Loucy (cell line): ENCODE measurements at regions not wholly inside any gene's neighbourhood (a gene's known extent, or its start where the extent isn't known, plus 50 kb on each side); places are given as distances from the start of the nearest gene placed in this dataset.

ENCODE experiments used
- H2AFZ ChIP-seq: fragments of 200-600 bp; sonication (generic); 2 replicates; pipeline ENCODE4 v1.6.0; 2016; ENCODE audit warnings: antibody characterized with exemption, mild to moderate bottlenecking, low read length, moderate library complexity
- H3F3A ChIP-seq: fragments of 200-600 bp; 2 replicates; pipeline ENCODE4 v1.6.0; 2016; ENCODE audit warnings: antibody characterized with exemption, low read depth, mild to moderate bottlenecking
- H3K27me3 ChIP-seq: fragments of 200-600 bp; sonication (generic); 2 replicates; pipeline ENCODE4 v1.6.1; 2014; ENCODE audit warnings: low read length, mild to moderate bottlenecking; ENCODE audit not compliant: insufficient read depth, poor library complexity, severe bottlenecking
- H3K36me3 ChIP-seq: fragments of 200-600 bp; sonication (generic); 2 replicates; pipeline ENCODE4 v1.6.1; 2016; ENCODE audit warnings: low read length; ENCODE audit not compliant: insufficient read depth
- H3K4me1 ChIP-seq: fragments of 200-600 bp; sonication (generic); 2 replicates; pipeline ENCODE4 v1.5.1; 2014; ENCODE audit warnings: low read length, mild to moderate bottlenecking; ENCODE audit not compliant: insufficient read depth, poor library complexity, severe bottlenecking
- H3K4me2 ChIP-seq: fragments of 200-600 bp; sonication (generic); 2 replicates; pipeline ENCODE4 v1.6.0; 2014; ENCODE audit warnings: antibody characterized with exemption, low read length, low read depth, mild to moderate bottlenecking; ENCODE audit not compliant: poor library complexity, severe bottlenecking
- H3K4me3 ChIP-seq: fragments of 200-600 bp; sonication (generic); 2 replicates; pipeline ENCODE4 v1.5.1; 2014; ENCODE audit warnings: low read length, mild to moderate bottlenecking, mixed read lengths; ENCODE audit not compliant: poor library complexity, severe bottlenecking
- H3K79me2 ChIP-seq: fragments of 200-600 bp; sonication (generic); 2 replicates; pipeline ENCODE4 v1.6.1; 2014; ENCODE audit warnings: low read length; ENCODE audit not compliant: insufficient read depth
- H3K9ac ChIP-seq: fragments of 200-600 bp; sonication (generic); 2 replicates; pipeline ENCODE4 v1.6.0; 2014; ENCODE audit warnings: mild to moderate bottlenecking, low read depth, low read length, moderate library complexity; ENCODE audit not compliant: poor library complexity, severe bottlenecking
- H3K9me2 ChIP-seq: fragments of 200-600 bp; sonication (generic); replicated peaks from 2 replicates; pipeline ENCODE4 v1.6.1; 2016; ENCODE audit warnings: low read depth, low read length, mixed read lengths
- H3K9me3 ChIP-seq: fragments of 200-600 bp; sonication (generic); 2 replicates; pipeline ENCODE4 v1.6.1; 2014; ENCODE audit warnings: mild to moderate bottlenecking, antibody characterized with exemption, low read length, low read depth; ENCODE audit not compliant: insufficient read depth
- H4K20me1 ChIP-seq: fragments of 200-600 bp; sonication (generic); 2 replicates; pipeline ENCODE4 v1.6.0; 2014; ENCODE audit warnings: antibody characterized with exemption, low read length, mild to moderate bottlenecking; ENCODE audit not compliant: insufficient read depth, poor library complexity, severe bottlenecking
- CTCF ChIP-seq: fragments of 200-600 bp; sonication (generic); conservative IDR thresholded peaks from 2 replicates; pipeline ENCODE4 v1.5.1; 2014; ENCODE audit warnings: mild to moderate bottlenecking, antibody characterized with exemption, low read length
- EZH2phosphoT487 ChIP-seq: fragments of 200-600 bp; IDR thresholded peaks from 2 replicates; pipeline ENCODE4 v1.6.1; 2018; ENCODE audit warnings: antibody characterized with exemption, mild to moderate bottlenecking, moderate library complexity, borderline replicate concordance

GRCh38 chr1:229217716-229218115, 53.2 kb upstream of the RAB4A start:
- Histone ChIP-seq H3K4me1 (no peaks in the 10 kb centered on the region), H3K4me3 (no peak overlapping the region), H3K9me2 (no peaks in the 10 kb centered on the region; the same call in 1 of the 2 replicates), H3K9me3 (no peaks in the 10 kb centered on the region), H3K4me2 (no peak overlapping the region), H3K36me3 (no peaks in the 10 kb centered on the region), H3K79me2 (no peaks in the 10 kb centered on the region), H3K9ac (no peak overlapping the region), H4K20me1 (no peaks in the 10 kb centered on the region), H3K27me3 (no peaks in the 10 kb centered on the region), H3F3A (no peaks in the 10 kb centered on the region), H2AFZ (no peak overlapping the region)
- TF ChIP-seq CTCF (peak; percentile 16; the same call in 1 of the 2 replicates), EZH2phosphoT487 (no peak)

DNA sequence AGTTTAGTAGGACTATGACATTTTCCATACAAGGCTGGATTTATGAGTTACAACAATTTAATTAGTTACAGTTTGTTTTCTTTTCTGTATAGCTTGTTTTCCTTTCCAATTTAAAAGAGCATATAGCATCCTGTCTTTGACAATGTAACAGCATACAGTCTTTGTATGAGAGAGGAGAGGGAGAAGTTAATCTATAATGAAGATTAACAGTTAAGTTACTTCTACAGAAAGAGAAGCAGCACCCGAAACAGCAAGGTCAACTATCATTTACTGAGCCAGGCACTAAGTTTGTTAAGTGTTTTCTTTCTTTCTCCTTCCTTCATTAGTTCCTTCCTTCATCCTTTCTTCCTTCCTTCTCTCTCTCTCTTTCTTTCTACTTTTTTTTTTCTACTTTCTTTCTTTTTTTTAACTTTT, 52.3 kb upstream of the RAB4A start:
- Histone ChIP-seq H3K9me3 (no peaks in the 10 kb centered on the region), H3K27me3 (no peaks in the 10 kb centered on the region), H3K9me2 (no peaks in the 10 kb centered on the region; the same call in 1 of the 2 replicates), H2AFZ (no peak overlapping the region), H3K79me2 (no peaks in the 10 kb centered on the region), H3F3A (no peaks in the 10 kb centered on the region), H3K9ac (no peak overlapping the region), H3K4me1 (peaks cover 4% of the 10 kb centered on the region), H4K20me1 (no peaks in the 10 kb centered on the region), H3K4me2 (no peak overlapping the region), H3K4me3 (no peak overlapping the region), H3K36me3 (no peaks in the 10 kb centered on the region)
- no peak for TF ChIP-seq CTCF
- no peak for TF ChIP-seq EZH2phosphoT487

- H3K4me2 ChIP-seq, result no peak overlapping the region
- no peak overlapping the region for H3K4me3 ChIP-seq
- H2AFZ ChIP-seq, result no peak overlapping the region
- H4K20me1 ChIP-seq, result no peaks in the 10 kb centered on the region
- H3K36me3 ChIP-seq, result no peaks in the 10 kb centered on the region
- peaks cover 20% of the 10 kb centered on the region for H3K4me1 ChIP-seq
- no peaks in the 10 kb centered on the region for H3F3A ChIP-seq
- no peak overlapping the region for H3K9ac ChIP-seq
- no peaks in the 10 kb centered on the region for H3K79me2 ChIP-seq
- no peaks in the 10 kb centered on the region; the same call in 1 of the 2 replicates for H3K9me2 ChIP-seq
- TF ChIP-seq EZH2phosphoT487 (no peak), CTCF (no peak)
- no peaks in the 10 kb centered on the region for H3K27me3 ChIP-seq
- no peaks in the 10 kb centered on the region for H3K9me3 ChIP-seq
Measured at GRCh38 chr1:229220163-229220846, 50.6 kb upstream of the RAB4A start.
